ENCODE measurements at regions not wholly inside any gene's neighbourhood (a gene's known extent, or its start where the extent isn't known, plus 50 kb on each side); places are given as distances from the start of the nearest gene placed in this dataset.
A peak's percentile ranks its signal among the peaks of the same experiment; 100 is the strongest.

DNA sequence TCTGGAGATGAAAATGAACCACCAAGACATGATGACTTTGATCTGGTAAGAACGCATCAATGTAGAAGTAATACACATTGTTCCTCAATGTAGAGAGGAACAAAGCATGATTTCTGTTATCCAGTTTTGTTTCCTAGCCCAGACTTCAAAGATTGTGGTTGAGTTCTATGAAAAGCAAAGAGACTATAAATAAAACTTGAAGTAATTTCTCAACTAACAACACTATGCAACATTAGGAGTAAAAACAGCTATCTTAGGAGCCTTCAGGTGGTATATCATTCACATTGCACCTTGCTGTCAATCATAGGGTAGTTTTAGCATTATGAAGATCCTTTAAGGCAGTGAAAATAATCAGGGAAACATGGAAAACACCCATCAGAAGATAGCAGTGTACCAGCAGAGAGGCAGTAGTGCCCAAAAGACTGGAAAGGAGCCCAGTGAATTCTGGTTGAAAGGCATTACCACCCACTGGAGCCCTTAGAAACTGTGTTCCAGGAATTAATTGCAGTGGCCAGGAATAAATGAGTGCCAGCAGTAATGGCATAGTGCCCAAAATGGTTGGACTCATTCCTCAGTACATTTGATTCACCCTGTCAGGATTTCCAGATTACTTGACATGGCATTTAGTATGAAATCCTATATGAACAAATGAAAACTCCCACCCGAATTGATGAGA lies 300.7 kb upstream of the CXXC4 start:
- DNase-seq, result no peak

DNA sequence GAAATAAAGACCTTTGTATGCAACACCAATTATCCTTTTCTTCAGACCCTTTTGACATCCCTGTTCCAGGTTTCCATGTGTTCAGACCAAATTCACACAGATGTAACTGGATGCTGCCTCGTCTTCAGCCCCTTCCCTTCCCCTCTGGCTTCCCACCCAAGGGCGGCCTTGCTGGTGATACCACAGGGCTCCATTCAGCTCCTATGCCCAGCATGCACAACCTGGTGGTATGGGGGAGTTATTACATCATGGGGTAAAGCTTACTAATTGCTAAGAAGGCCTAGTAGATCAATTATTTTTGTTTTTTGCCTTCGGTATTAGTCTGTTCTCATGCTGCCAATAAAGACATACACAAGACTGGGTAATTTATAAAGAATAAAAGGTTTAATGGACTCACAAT lies 317.0 kb upstream of the CXXC4 start:
- DNase-seq, result no peak

- DNase-seq, result no peak
Measured at GRCh38 chr4:104815665-104816064, 321.0 kb upstream of the CXXC4 start.

GRCh38 chr4:104818579-104818978 lies 323.9 kb upstream of the CXXC4 start:
- DNase-seq, result no peak

DNA sequence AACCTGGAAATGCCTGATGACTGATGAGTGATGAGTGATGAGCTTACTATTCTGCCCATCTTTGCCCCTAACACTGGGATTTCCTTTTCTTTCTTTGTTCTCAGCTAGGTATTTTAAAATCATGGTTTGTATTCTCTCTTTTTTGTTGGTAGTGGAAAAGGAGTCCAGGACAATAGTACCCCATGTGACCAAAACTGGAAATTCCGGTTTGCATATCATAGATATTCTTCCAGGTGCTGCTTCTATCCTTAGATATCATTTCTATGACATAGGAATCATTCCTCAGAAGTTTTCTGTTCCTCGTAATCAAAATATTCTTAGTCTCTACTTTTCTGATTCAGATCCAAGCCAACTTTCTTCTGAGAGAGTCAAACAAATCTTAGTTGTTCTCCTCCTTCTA lies 320.5 kb upstream of the TET2 start:
- DNase-seq, result no peak

DNA sequence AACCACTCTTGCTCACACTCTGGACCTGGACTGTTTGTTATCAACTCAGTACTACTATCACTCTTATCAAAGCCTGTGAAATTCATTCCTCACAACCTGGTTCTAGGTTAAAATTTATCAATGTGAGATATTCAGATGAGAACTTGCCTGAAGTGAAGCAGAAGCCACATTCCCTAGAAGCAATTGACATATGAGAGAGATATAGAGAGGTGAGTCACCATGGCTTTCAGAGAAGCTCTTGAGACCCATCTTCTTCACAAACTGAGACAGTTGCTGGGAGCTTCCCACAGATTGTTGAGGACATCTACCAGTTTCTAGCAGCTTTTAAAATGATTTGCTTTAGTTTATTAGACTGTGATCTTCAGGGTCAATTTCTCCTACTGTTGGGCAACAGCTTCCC lies 316.9 kb upstream of the TET2 start:
- DNase-seq, result no peak

DNA sequence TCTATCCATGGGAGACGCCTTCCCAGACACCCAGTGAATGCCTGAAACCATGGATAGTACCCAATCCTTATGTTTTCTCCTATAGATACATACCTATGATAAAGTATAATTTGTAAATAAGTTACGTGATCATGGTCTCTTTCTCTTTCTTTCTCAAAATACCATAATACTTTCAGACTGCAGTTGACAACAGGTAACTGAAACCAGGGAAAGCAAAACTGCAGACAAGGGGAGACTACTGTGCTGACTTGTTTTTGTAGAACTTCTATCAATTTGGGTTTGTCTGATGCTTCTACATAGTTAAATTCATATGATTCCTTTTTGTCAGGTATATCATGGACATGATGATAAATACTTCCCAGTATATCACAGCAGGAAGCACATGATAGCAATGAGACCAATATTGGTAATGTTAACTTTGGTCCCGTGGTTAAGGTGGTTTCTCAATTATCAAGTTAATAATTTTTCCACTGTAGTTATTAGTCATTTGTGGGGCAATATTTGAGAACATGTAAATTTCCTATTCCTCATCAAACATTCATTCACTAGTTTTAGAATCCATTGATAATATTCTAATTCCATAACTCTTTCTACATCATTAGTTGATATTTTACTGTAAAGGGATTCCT lies 298.0 kb upstream of the TET2 start:
- no peak for DNase-seq

DNA sequence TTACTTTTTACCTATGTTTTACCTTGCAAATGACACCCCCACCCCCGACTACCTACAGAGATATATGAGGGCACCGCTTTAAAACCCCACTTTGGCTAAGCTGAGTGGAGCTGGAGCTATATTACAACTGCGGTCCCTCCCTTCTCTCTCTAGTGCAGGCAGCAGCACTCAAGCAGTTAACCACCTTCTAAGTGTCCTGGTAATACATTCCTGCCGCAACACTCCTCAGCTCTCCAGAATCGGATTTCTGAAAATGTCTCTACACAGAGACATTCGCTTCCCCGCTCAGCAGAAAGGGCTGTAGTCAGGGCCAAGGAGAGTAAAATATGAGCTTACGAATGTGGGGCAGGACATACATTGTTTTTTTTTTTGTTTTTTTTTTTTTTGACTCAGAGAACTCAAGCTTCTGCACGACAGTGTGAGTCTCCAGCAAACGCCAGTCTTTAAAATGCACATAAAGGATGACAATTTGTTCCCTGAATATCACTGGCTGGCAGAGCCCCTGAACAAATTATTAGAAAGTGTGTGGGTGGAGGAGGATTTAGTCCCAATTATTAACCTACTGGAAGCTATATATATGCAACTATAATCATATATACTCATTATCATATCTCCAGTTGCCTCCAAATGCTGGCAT lies 287.0 kb upstream of the TET2 start:
- DNase-seq, result peak; percentile 41

DNA sequence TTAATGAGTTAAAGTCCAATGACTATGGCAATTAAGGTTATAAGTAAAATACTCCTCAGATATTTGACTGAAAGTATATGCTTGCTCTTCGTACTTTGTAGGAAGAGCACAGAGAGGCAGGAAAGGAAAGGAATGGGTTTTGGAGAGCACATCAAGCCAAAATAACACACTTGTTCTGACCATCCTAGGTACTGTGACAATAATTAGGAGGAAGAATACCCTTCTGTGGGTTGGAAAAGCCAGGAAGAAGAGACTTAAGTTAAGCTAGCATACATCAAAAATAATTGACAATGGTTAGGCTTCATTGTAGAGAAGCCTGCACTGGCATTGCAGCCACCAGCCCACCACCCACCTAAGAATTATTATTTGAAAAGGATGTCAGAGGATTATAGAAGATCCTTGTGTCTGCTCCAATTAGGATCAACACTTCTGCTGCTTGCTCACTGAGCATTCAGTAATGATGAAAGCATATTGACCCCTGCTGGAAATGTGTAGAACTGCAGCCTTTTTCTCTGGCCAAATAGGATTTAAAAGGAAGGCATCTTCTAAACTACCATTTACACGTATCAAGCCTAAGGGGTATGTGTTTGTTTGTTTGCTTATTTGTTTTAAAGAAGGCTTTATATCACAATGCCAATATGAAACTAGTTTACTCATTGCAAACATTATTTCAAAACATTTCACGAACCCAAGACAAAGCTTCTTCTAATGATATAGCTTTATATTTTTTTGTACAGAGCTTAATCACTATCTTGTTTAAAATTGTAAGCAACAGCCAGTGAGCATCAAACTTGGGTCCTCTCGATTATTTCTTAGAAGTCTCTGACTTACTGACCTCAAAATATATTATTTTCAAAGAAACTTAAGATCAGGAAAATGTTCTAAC lies 286.2 kb upstream of the TET2 start:
- DNase-seq, result peak; percentile 96

DNA sequence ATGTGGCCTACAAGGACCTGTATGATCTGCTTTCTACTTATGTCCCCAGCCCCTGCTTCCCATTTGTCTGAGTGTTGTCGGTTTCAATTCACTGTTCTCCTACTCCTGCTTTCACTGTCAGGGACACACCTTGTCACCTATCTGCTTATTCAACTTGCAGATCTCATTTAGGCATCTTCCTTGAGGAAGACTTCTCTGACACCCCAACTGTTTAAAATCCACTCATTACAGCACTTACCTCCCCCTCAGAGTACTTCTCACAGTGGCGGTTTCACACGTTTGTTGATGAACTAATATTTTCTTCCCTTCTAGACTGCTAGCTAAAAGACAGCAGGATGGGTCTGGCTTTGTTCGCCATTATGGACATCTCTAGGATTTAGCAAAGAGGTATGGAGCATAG lies 279.9 kb upstream of the TET2 start:
- no peak for DNase-seq

- no peak for DNase-seq
Measured at GRCh38 chr4:104868533-104868932, 278.1 kb upstream of the TET2 start.

GRCh38 chr4:104868958-104869357 lies 277.7 kb upstream of the TET2 start:
- DNase-seq, result no peak

GRCh38 chr4:104869831-104870230 lies 276.8 kb upstream of the TET2 start:
- DNase-seq, result no peak

GRCh38 chr4:104870495-104871233 lies 276.0 kb upstream of the TET2 start:
- DNase-seq, result peak; percentile 2

DNA sequence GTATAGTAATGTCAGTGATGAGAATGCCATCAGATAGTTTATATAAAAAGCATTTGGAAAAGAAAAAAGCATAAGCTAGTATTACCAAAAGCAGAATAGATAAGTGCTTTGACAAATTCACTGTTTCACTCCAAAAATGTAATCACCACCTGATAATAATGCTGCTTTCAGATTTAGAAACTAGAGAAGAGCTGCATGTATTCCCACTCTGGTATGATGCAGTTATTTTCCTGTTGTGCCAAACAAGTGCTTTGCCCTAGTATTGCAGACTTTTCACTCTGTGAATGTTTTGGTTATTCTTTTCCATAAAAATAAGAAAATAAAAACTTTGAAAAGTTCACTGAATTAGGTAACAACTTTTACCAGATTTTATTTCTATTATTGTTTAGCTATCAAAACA lies 267.7 kb upstream of the TET2 start:
- DNase-seq, result no peak

DNA sequence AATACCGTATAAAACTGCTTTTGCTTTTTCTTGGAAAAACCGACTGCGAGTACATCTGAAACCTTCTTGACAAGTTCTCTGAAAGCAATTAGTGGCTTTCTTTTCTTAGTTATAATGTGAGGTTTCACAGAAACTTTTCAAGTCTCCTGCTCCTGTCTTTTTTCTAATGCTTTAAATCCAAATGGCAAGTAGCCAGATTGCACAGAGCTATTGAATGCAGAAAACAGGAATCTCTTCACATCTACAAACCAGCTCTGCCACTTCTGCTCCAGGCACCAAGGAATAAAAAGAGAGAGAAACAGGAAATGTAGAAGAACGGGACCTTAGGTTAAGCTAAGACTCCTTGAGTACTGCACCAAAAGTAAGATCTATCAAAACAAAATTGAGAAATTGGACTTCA lies 267.3 kb upstream of the TET2 start:
- DNase-seq, result no peak

DNA sequence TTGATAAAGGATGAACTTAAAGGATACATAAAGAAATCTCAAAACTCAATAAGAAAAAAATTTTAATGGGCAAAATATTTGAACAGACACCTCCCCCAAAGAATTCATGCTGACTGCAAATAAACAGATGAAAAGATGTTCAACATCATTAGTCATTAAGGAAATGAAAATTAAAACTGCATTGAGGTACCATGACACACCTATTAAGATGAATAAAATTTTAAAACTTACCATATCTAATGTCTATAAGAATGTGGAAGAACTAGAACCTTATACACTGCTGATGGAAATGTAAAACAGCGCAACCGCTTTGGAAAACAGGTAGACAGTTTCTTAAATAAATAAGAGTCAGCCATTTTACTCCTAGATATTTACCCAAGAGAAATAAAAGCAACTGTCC lies 266.8 kb upstream of the TET2 start:
- no peak for DNase-seq

- DNase-seq, result no peak
Measured at GRCh38 chr4:104881136-104881886, 265.4 kb upstream of the TET2 start.

DNA sequence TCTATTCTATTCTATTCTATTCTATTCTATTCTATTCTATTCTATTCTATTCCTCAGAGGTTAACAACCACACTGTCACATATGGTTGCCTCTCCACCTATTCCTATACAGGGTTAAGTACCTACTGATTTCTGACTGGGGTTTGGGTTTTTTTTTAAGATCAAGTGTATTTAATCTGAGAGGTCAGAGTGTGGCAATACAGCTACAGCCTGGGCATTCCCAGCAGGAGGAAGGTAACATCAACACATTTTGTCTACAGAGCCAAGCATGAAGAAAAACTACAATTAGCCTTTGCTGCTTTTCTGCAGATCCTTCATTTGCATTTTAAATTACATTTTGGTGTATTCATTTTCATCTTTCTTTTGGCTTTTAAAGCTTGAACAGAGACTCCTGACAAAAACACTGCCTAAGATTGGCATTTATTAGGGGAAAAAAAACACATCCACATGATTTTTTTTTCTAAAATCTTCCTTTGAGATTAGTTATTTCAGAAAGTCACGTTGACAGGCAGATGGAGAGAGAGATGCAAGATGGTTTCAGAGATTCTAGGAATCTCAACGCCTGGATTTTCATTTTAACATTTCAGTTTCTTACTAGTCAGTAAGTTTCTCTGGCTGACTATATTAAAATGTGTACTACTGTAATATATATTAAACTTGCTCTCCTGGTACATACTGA lies 255.9 kb upstream of the TET2 start:
- no peak for DNase-seq

DNA sequence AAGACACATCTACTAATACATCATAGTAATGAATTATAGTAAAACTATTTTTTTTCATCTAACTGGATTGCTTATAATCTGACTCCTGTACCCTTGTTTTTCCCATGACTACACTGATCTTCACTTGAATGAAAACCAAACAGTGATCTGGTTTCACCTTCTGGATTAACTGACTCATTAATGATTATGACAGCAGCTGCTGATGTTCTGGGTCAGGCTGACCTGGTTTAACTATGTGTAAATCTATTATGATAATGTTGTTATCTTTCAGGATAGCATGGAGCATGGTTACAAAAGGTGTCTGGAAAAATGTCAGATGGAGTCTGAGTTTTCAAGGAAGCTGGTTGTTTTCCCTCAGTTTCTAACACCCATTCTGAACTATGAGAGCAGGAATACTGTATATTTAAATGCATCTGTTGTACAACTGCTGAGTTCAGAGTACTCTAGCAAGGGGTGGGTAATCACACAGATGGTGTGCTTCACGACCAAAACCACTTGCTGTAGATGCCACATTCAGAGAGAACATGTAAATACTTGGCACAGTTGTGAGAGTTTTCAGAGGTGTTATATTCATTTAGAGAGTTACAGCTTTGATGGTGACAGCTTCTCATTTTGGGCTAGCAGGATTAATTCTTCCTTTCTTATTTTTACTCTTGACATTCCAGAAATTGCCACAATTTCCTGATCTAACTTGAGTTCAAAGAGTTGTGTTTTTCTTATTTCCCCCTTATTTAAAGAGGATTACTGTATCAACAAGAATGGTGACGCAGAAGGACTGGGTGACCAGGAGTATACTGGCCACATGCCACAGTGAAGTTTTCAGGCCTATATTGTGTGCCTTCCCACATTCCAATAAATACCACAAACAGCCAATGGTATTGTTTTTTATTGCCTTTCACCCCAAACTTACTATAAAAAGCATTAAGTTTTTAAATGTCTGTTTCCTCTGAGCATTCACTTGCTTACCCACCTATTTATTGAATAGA lies 249.7 kb upstream of the TET2 start:
- peak; percentile 56 for DNase-seq

All from eye (tissue), 1 donor.